GM12892 (cell line): ENCODE measurements at regions not wholly inside any gene's neighbourhood (a gene's known extent, or its start where the extent isn't known, plus 50 kb on each side); places are given as distances from the start of the nearest gene placed in this dataset.

Source experiments
- POLR2A ChIP-seq: IDR thresholded peaks from 2 replicates; pipeline ENCODE4 v1.6.1; 2011; ENCODE audit warnings: low read depth, low read length, control low read depth
- TAF1 ChIP-seq: IDR thresholded peaks from 2 replicates; pipeline ENCODE4 v1.6.1; 2011; ENCODE audit warnings: low read depth, mild to moderate bottlenecking, control low read depth, low read length, borderline replicate concordance

- TF ChIP-seq POLR2A (no peak), TAF1 (no peak)
Measured at GRCh38 chr5:164002214-164002613, 496.8 kb downstream of the MAT2B start.
